Keratinocyte (primary cell): ENCODE measurements at regions not wholly inside any gene's neighbourhood (a gene's known extent, or its start where the extent isn't known, plus 50 kb on each side); places are given as distances from the start of the nearest gene placed in this dataset.
A peak's percentile ranks its signal among the peaks of the same experiment; 100 is the strongest.

Source experiments
- DNase-seq: peaks from one replicate; pipeline ENCODE4 v3.0.0-alpha.2; 2011; ENCODE audit warnings: low read depth, missing footprints, low spot score
- FAIRE-seq: peaks from 2 replicates; lab custom pipeline; 2011; peaks lifted over from hg19 to GRCh38; lab: Jason Lieb, UNC
- H2AFZ ChIP-seq: 2 replicates; pipeline ENCODE4 v1.6.0; 2012; ENCODE audit warnings: low read length, control low read depth, inconsistent platforms; ENCODE audit not compliant: control insufficient read depth
- H3K27ac ChIP-seq: 2 replicates; pipeline ENCODE4 v1.5.1; 2011; ENCODE audit warnings: low read length; ENCODE audit not compliant: control insufficient read depth, insufficient read depth
- H3K27me3 ChIP-seq: 3 replicates; pipeline ENCODE4 v1.6.0; 2011; ENCODE audit warnings: low read length; ENCODE audit not compliant: control insufficient read depth, insufficient read depth; ENCODE audit errors: extremely low read depth
- H3K36me3 ChIP-seq, 2 experiments: 2 replicates in 1 of 2; 3 replicates in 1 of 2; pipeline ENCODE4 v1.5.1; 2011; ENCODE audit warnings: low read length in 2 of 2, mild to moderate bottlenecking in 1 of 2; ENCODE audit not compliant: control insufficient read depth in 2 of 2, insufficient read depth in 2 of 2; ENCODE audit errors: extremely low read depth in 1 of 2
- H3K4me1 ChIP-seq: 3 replicates; pipeline ENCODE4 v1.5.1; 2011; ENCODE audit warnings: low read length; ENCODE audit not compliant: control insufficient read depth, insufficient read depth; ENCODE audit errors: extremely low read depth
- H3K4me2 ChIP-seq: 3 replicates; pipeline ENCODE4 v1.6.0; 2011; ENCODE audit warnings: low read depth, low read length; ENCODE audit not compliant: control insufficient read depth, insufficient read depth; ENCODE audit errors: extremely low read depth
- H3K4me3 ChIP-seq, 3 experiments: fragments of 200-600 bp in 1 of 3; sonication (generic) in 1 of 3; 2 replicates in 2 of 3; 3 replicates in 1 of 3; pipeline ENCODE4 v1.5.1; 2011 to 2016; ENCODE audit warnings: low read length in 3 of 3, mild to moderate bottlenecking in 3 of 3, control low read depth in 2 of 3, inconsistent platforms in 1 of 3, low read depth in 1 of 3, mixed read lengths in 1 of 3, mixed run types in 1 of 3, moderate library complexity in 1 of 3; ENCODE audit not compliant: control insufficient read depth in 2 of 3, insufficient read depth in 2 of 3; ENCODE audit errors: extremely low read depth in 1 of 3
- H3K79me2 ChIP-seq: 2 replicates; pipeline ENCODE4 v1.6.0; 2012; ENCODE audit warnings: low read length; ENCODE audit not compliant: control insufficient read depth, insufficient read depth
- H3K9ac ChIP-seq: 3 replicates; pipeline ENCODE4 v1.6.0; 2011; ENCODE audit warnings: low read length; ENCODE audit not compliant: control insufficient read depth, insufficient read depth; ENCODE audit errors: extremely low read depth
- H3K9me1 ChIP-seq: 3 replicates; pipeline ENCODE4 v1.6.0; 2011; ENCODE audit warnings: low read length; ENCODE audit not compliant: control insufficient read depth, insufficient read depth; ENCODE audit errors: extremely low read depth
- H3K9me3 ChIP-seq: 2 replicates; pipeline ENCODE4 v1.5.1; 2012; ENCODE audit warnings: low read depth, low read length; ENCODE audit not compliant: control insufficient read depth
- H4K20me1 ChIP-seq: 3 replicates; pipeline ENCODE4 v1.6.0; 2011; ENCODE audit warnings: low read length; ENCODE audit not compliant: control insufficient read depth, insufficient read depth; ENCODE audit errors: extremely low read depth
- EZH2 ChIP-seq: IDR thresholded peaks from one replicate; pipeline ENCODE4 v1.6.1; 2012; ENCODE audit warnings: inconsistent platforms, mild to moderate bottlenecking, low read length, moderate library complexity
- dilution Hi-C: fragments of 300-500 bp; cut with MboI; formaldehyde crosslinking; loops from one replicate; pipeline ENCODE4 v1.7.0; 2020; ENCODE audit warnings: low sequenced_read_pairs; ENCODE audit not compliant: extremely low pct_ligation_motif_present
- TF ChIP-seq, protein P1 (sequence below), 3 experiments: IDR thresholded peaks in 1 of 3; conservative IDR thresholded peaks in 1 of 3; optimal IDR thresholded peaks in 1 of 3; 2 replicates in 2 of 3; 3 replicates in 1 of 3; pipeline versions ENCODE3 to v1.5.1; 2011; ENCODE audit warnings: low read length in 3 of 3, mild to moderate bottlenecking in 3 of 3, moderate library complexity in 2 of 3, control low read depth in 1 of 3, inconsistent platforms in 1 of 3; ENCODE audit not compliant: insufficient read depth in 2 of 3; ENCODE audit errors: extremely low read depth in 1 of 3

- Histone ChIP-seq H3K27ac (no peak overlapping the region), H3K4me3 (no peak overlapping the region), H3K36me3 (no peaks in the 10 kb centered on the region), H3K79me2 (no peaks in the 10 kb centered on the region), H3K9ac (no peak overlapping the region), H3K4me1 (peaks cover 7% of the 10 kb centered on the region), H3K27me3 (no peaks in the 10 kb centered on the region), H2AFZ (no peak overlapping the region), H3K9me3 (no peaks in the 10 kb centered on the region), H4K20me1 (no peaks in the 10 kb centered on the region), H3K4me2 (no peak overlapping the region), H3K9me1 (no peaks in the 10 kb centered on the region)
- FAIRE-seq (no peak), DNase-seq (no peak)
- TF ChIP-seq EZH2 = no peak
- TF ChIP-seq, protein P1, sequence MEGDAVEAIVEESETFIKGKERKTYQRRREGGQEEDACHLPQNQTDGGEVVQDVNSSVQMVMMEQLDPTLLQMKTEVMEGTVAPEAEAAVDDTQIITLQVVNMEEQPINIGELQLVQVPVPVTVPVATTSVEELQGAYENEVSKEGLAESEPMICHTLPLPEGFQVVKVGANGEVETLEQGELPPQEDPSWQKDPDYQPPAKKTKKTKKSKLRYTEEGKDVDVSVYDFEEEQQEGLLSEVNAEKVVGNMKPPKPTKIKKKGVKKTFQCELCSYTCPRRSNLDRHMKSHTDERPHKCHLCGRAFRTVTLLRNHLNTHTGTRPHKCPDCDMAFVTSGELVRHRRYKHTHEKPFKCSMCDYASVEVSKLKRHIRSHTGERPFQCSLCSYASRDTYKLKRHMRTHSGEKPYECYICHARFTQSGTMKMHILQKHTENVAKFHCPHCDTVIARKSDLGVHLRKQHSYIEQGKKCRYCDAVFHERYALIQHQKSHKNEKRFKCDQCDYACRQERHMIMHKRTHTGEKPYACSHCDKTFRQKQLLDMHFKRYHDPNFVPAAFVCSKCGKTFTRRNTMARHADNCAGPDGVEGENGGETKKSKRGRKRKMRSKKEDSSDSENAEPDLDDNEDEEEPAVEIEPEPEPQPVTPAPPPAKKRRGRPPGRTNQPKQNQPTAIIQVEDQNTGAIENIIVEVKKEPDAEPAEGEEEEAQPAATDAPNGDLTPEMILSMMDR (optimal IDR thresholded peaks at IDR 0.05 in 1 of 3, IDR thresholded peaks at IDR 0.05 in 1 of 3, conservative IDR thresholded peaks at IDR 0.05 in 1 of 3; ENCODE audit: extremely low read depth in 1 of 3, insufficient read depth in 2 of 3, low read length in 3 of 3) = no peak
- dilution Hi-C loops = no loop called here
Measured at GRCh38 chr14:98944989-98945388, 327.0 kb downstream of the BCL11B start.

DNA sequence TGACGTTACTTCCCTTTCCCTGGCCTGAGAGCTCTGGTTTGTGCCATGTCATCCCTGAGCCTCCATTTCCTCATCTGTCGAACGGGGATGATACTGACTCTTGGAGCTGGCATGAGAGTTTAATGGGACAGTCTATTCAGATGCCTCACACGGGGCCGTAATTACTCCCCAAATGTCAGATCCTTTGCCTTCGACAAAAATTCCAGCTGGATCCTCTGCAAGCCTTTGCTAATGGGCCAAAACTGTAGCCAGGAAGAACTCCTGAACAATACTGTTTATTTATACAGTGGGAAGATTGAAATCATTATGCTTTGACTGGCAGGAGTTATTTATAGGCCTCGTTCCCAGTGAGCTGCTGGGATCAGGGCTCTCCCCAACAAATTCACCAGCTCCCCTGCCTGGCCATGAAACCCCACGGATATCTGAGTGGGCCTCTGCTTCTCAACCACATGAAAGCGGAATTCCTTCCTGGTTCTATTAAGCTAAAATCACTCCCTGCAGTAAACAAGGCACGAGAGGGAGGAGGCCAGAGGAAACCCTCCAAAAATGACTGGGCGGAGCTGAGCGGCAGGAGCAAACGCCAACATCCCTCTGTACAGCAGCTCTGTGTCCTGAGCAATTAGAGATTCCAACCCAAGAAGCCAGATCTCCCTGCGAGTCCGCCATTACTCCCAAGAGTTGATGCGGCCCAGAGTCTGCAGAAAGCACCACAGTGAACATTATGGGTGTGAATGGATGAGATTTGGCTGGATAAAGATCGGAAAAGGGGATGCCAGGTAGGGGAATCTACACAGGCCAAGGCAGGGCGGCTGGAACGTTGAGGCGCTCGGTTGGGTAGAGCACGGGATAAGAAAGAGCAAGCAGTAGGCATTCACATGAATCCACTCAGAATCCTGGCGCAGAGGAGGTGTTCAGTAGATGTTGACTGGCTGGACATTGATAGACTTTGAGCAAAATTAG is 326.1 kb downstream of the BCL11B start:
- dilution Hi-C loops = no loop called here
- Histone ChIP-seq H3K9ac (no peak overlapping the region), H3K4me2 (no peak overlapping the region), H3K36me3 (no peaks in the 10 kb centered on the region), H3K4me3 (no peak overlapping the region), H3K9me1 (no peaks in the 10 kb centered on the region), H2AFZ (no peak overlapping the region), H4K20me1 (no peaks in the 10 kb centered on the region), H3K4me1 (peaks cover 7% of the 10 kb centered on the region), H3K79me2 (no peaks in the 10 kb centered on the region), H3K27me3 (no peaks in the 10 kb centered on the region), H3K9me3 (no peaks in the 10 kb centered on the region), H3K27ac (no peak overlapping the region)
- FAIRE-seq (peak; percentile 13), DNase-seq (no peak)
- TF ChIP-seq EZH2 = no peak
- TF ChIP-seq, protein P1 (optimal IDR thresholded peaks at IDR 0.05 in 1 of 3, IDR thresholded peaks at IDR 0.05 in 1 of 3, conservative IDR thresholded peaks at IDR 0.05 in 1 of 3; ENCODE audit: extremely low read depth in 1 of 3, insufficient read depth in 2 of 3, low read length in 3 of 3) = no peak
